Cardiac muscle cell (in vitro differentiated cells and primary cell): ENCODE measurements at regions not wholly inside any gene's neighbourhood (a gene's known extent, or its start where the extent isn't known, plus 50 kb on each side); places are given as distances from the start of the nearest gene placed in this dataset.

ENCODE experiments used
- DNase-seq, 2 donors: peaks; one replicate each; pipeline versions ENCODE4 v3.0.0 to v3.0.0-alpha.2; 2010 to 2017; ENCODE audit warnings: low read depth in 1 of 2, low spot score in 1 of 2
- H3K27ac ChIP-seq: fragments of 200-600 bp; sonication (generic); 2 replicates; pipeline ENCODE4 v1.5.1; 2016
- H3K27me3 ChIP-seq: fragments of 200-600 bp; sonication (generic); 2 replicates; pipeline ENCODE4 v1.6.0; 2016; ENCODE audit warnings: control low read depth
- H3K36me3 ChIP-seq: fragments of 200-600 bp; sonication (generic); 2 replicates; pipeline ENCODE4 v1.5.1; 2016; ENCODE audit warnings: control low read depth
- H3K4me1 ChIP-seq: fragments of 200-600 bp; sonication (generic); 2 replicates; pipeline ENCODE4 v1.8.1; 2017; ENCODE audit warnings: low read depth, mild to moderate bottlenecking, mixed run types
- H3K4me3 ChIP-seq: fragments of 200-600 bp; sonication (generic); 2 replicates; pipeline ENCODE4 v1.5.1; 2016; ENCODE audit warnings: mild to moderate bottlenecking
- H3K9me3 ChIP-seq: fragments of 200-600 bp; sonication (generic); 2 replicates; pipeline ENCODE4 v1.5.1; 2017; ENCODE audit warnings: low read depth, mild to moderate bottlenecking, control low read depth
- CTCF ChIP-seq: IDR thresholded peaks from 2 replicates; pipeline ENCODE4 v1.5.1; 2012; ENCODE audit warnings: low read depth, mild to moderate bottlenecking, low read length

GRCh38 chr14:49401373-49401772, 184.8 kb downstream of the RPS29 start:
- H3K36me3 ChIP-seq: no peaks in the 10 kb centered on the region
- peak in 1 of 2 donors; percentile 11 for DNase-seq
- peaks cover 14% of the 10 kb centered on the region for H3K4me1 ChIP-seq
- H3K9me3 ChIP-seq: no peaks in the 10 kb centered on the region
- TF ChIP-seq CTCF: no peak
- H3K27ac ChIP-seq: no peak overlapping the region
- no peaks in the 10 kb centered on the region for H3K27me3 ChIP-seq
- no peak overlapping the region for H3K4me3 ChIP-seq

- Histone ChIP-seq H3K4me3 (no peak overlapping the region), H3K27ac (no peak overlapping the region), H3K9me3 (no peaks in the 10 kb centered on the region), H3K27me3 (no peaks in the 10 kb centered on the region), H3K4me1 (no peaks in the 10 kb centered on the region), H3K36me3 (no peaks in the 10 kb centered on the region)
- no peak for DNase-seq
- no peak for TF ChIP-seq CTCF
Measured at GRCh38 chr14:49396801-49397200, 189.4 kb downstream of the RPS29 start.

- no peak for TF ChIP-seq CTCF
- Histone ChIP-seq H3K27me3 (no peaks in the 10 kb centered on the region), H3K36me3 (no peaks in the 10 kb centered on the region), H3K4me1 (no peaks in the 10 kb centered on the region), H3K27ac (no peak overlapping the region), H3K9me3 (no peaks in the 10 kb centered on the region), H3K4me3 (no peak overlapping the region)
- no peak for DNase-seq
Measured at GRCh38 chr14:49381778-49382177, 204.4 kb downstream of the RPS29 start.

GRCh38 chr14:49367696-49368095, 218.5 kb downstream of the RPS29 start:
- Histone ChIP-seq H3K36me3 (no peaks in the 10 kb centered on the region), H3K4me1 (peaks cover 17% of the 10 kb centered on the region), H3K4me3 (no peak overlapping the region), H3K27me3 (no peaks in the 10 kb centered on the region), H3K27ac (no peak overlapping the region), H3K9me3 (no peaks in the 10 kb centered on the region)
- TF ChIP-seq CTCF: no peak
- DNase-seq: no peak

- Histone ChIP-seq H3K36me3 (no peaks in the 10 kb centered on the region), H3K4me3 (no peak overlapping the region), H3K27me3 (no peaks in the 10 kb centered on the region), H3K4me1 (peaks cover 17% of the 10 kb centered on the region), H3K27ac (no peak overlapping the region), H3K9me3 (no peaks in the 10 kb centered on the region)
- no peak for TF ChIP-seq CTCF
- DNase-seq: no peak
Measured at GRCh38 chr14:49366416-49366815, 219.8 kb downstream of the RPS29 start.

- Histone ChIP-seq H3K9me3 (no peaks in the 10 kb centered on the region), H3K27me3 (no peaks in the 10 kb centered on the region), H3K4me1 (peaks cover 17% of the 10 kb centered on the region), H3K4me3 (no peak overlapping the region), H3K27ac (peak overlapping the region; percentile 65), H3K36me3 (no peaks in the 10 kb centered on the region)
- TF ChIP-seq CTCF: no peak
- DNase-seq: no peak
Measured at GRCh38 chr14:49364752-49365117, 221.4 kb downstream of the RPS29 start.
